ENCODE measurements at regions not wholly inside any gene's neighbourhood (a gene's known extent, or its start where the extent isn't known, plus 50 kb on each side); places are given as distances from the start of the nearest gene placed in this dataset.
"Not testable (repeated sequence)": the region's sequence is repeated elsewhere in the genome, so short reads cannot be mapped to it uniquely, and the experiment has no call there.

DNA sequence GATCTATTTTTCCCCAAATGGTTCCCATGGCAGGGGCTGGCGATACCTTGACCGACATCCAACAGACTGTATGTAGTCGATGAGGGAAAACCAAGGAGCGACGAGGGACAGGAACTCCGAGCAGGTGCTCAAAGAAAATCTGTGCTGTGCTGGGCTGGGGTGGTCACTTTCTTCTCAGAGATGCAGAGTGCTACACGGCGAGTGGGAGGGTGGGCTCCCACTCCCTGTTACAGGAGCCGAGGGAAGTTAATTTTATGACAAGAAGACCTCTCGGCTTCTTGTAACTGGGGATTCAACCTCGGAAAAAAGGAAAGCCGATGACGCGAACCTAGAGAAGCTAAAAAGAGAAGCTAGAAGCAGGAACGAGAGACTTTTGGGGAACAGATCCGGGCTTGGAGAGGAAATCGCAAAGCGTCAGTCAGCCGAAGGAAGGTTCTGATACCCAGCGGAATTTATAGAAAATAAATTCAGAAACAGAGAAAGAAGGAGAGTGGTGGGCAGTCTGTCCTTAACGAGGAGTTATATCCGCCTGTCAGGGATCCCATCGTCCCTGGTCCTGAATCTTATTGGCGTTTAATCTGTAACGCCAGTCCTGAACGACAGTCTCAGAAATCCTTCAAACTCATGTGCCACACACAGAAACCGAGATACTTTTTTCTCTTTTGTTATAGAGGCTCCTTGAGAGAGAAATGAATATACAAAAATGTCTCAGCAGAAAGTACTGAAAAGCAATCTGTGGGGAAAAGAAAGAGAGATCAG, 84.6 kb upstream of the ZNF322 start:
- WGBS, result 2% methylated on average over 27 of the region's 27 CpGs
- Histone ChIP-seq H3K9me3 (no peaks in the 10 kb centered on the region), H3K27ac (replicated peaks in 1 of 4) (no peak overlapping the region), H3K27me3 (peaks cover 0 to 61% (median 17%) of the 10 kb centered on the region in 4 donors), H3K4me1 (peaks cover 0 to 6% (median 0%) of the 10 kb centered on the region in 4 donors), H3K4me3 (no peak overlapping the region), H3K36me3 (no peaks in the 10 kb centered on the region)
- DNase-seq (ENCODE audit: extremely low spot score), result peak; percentile 24
- TF ChIP-seq, protein P1, sequence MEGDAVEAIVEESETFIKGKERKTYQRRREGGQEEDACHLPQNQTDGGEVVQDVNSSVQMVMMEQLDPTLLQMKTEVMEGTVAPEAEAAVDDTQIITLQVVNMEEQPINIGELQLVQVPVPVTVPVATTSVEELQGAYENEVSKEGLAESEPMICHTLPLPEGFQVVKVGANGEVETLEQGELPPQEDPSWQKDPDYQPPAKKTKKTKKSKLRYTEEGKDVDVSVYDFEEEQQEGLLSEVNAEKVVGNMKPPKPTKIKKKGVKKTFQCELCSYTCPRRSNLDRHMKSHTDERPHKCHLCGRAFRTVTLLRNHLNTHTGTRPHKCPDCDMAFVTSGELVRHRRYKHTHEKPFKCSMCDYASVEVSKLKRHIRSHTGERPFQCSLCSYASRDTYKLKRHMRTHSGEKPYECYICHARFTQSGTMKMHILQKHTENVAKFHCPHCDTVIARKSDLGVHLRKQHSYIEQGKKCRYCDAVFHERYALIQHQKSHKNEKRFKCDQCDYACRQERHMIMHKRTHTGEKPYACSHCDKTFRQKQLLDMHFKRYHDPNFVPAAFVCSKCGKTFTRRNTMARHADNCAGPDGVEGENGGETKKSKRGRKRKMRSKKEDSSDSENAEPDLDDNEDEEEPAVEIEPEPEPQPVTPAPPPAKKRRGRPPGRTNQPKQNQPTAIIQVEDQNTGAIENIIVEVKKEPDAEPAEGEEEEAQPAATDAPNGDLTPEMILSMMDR (IDR thresholded peaks at IDR 0.05), result no peak
- TF ChIP-seq POLR2A (IDR thresholded peaks at IDR 0.05; ENCODE audit: low read depth), result no peak
- no peak for TF ChIP-seq POLR2AphosphoS5 (IDR thresholded peaks at IDR 0.05)
- TF ChIP-seq EP300 (IDR thresholded peaks at IDR 0.05), result no peak
- intact Hi-C loops (cut with DNase I), result no loop called here

DNA sequence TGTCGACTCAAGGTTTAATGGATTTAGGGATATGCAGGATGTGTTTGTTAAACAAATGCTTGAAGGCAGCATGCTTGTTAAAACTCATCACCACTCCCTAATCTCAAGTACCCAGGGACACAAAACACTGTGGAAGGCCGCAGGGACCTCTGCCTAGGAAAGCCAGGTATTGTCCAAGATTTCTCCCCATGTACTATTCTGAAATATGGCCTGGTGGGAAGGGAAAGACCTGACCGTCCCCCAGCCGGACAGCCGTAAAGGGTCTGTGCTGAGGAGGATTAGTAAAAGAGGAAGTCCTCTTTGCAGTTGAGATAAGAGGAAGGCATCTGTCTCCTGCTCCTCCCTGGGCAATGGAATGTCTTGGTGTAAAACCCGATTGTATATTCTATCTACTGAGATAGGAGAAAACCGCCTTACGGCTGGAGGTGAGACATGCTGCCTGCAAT, 85.3 kb upstream of the ZNF322 start:
- WGBS, result 13% methylated on average over 8 of the region's 8 CpGs
- H3K9me3 ChIP-seq; H3K4me1 ChIP-seq; H3K36me3 ChIP-seq; H3K27ac ChIP-seq (replicated peaks in 1 of 4); DNase-seq (ENCODE audit: extremely low spot score); H3K4me3 ChIP-seq; intact Hi-C loops (cut with DNase I): not testable (repeated sequence)
- peaks cover 0 to 68% (median 17%) of the 10 kb centered on the region in 4 donors for H3K27me3 ChIP-seq

DNA sequence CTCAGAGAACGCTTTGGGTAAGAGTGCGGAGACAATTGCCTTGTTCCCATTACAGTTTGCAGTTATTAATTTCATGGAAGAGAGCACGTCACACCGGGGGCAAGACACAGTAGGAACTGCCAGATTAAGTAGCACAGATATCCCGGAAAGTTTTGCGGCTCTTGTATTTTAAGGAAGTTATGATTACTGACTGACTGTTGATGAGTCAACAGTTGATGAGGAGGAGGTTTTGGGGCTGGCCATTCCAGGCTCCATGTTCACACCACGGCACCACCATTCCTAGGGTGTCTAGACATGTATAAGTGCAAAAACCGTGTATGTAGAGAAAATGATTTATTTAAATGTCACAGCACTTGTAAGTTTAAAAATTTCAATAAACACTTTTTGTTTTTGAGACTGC, 86.4 kb upstream of the ZNF322 start:
- H3K36me3 ChIP-seq; H3K4me1 ChIP-seq; H3K27ac ChIP-seq (replicated peaks in 1 of 4); H3K4me3 ChIP-seq; DNase-seq (ENCODE audit: extremely low spot score); intact Hi-C loops (cut with DNase I); H3K9me3 ChIP-seq: not testable (repeated sequence)
- WGBS, result 79% methylated on average over 8 of the region's 8 CpGs
- H3K27me3 ChIP-seq, result peaks cover 0 to 71% (median 17%) of the 10 kb centered on the region in 4 donors

DNA sequence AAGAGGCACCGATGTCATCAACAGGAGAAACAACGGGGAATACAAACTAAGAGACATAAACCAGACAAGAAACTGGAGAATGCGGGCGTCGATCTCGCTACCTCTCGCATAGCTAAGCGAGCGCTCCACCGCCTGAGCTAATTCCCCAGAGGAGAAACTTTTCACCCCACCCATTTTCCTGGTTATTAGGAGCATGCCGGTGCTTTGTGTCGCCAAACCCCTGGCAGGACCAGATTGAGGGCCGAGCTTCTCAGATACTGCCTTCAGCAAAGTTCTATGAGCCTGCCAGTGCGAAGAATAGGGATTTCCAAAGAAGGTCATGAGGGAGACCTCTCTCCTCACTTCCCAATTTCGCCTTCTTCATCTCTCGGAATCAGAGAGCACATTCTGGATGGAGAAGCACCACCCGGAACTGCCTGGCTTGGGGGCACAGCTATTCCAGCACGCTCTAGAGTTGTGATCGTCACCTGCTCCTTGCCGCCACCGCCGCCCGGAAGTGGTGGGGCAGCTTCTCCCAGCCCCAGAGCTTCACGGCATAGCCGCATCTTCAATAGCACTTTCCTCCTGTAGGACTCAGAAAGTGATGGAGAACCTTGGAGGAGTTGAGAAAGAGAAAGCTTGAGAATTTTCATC, 89.7 kb upstream of the ZNF322 start:
- H3K4me3 ChIP-seq; H3K36me3 ChIP-seq; H3K4me1 ChIP-seq; intact Hi-C loops (cut with DNase I); H3K9me3 ChIP-seq; H3K27ac ChIP-seq (replicated peaks in 1 of 4): not testable (repeated sequence)
- DNase-seq (ENCODE audit: extremely low spot score), result peak; percentile 12
- WGBS, result no CpG with 5 or more reads among the region's 25 CpGs
- peaks cover 0 to 59% (median 8%) of the 10 kb centered on the region in 4 donors for H3K27me3 ChIP-seq

DNA sequence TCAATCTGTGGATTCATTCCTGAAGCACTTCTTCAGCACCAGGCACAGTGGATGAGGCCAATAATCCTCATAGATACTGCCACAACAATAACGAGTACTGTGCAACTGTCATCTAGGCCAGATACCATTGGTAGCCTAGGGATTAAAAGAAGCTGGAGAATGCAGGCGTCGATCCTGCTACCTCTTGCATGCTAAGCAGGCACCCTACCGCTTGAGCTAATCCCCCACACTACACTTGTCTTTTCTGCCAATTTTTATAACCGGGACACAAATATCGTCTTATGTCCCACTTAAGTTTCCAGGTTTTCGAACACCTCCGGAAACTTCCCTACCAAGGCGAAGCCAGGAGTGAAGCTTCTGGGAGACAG, 90.2 kb upstream of the ZNF322 start:
- H3K27ac ChIP-seq (replicated peaks in 1 of 4); H3K4me1 ChIP-seq; H3K4me3 ChIP-seq; H3K36me3 ChIP-seq; H3K9me3 ChIP-seq; intact Hi-C loops (cut with DNase I): not testable (repeated sequence)
- peak; percentile 39 for DNase-seq (ENCODE audit: extremely low spot score)
- WGBS, result no CpG with 5 or more reads among the region's 9 CpGs
- H3K27me3 ChIP-seq, result peaks cover 0 to 59% (median 9%) of the 10 kb centered on the region in 4 donors

DNA sequence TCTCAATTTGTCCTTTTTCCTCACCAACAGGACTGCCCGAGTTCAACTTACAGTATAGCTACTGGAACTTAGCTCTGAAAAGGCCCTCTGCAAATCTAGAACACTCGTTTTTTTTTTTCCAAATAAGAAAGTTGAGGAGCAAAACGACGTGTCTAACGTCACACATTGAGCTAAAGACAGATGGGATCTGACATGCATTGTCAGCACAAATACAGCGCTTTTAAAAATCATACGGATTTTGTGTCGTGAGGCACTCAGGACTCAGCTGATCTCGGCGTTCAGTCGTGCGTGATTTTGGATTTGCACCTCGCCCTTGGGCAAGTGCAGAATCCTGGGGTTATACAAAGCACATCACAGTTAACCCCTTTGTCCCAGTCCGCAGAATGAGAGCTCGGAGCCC, 94.7 kb upstream of the ZNF322 start:
- Histone ChIP-seq H3K27me3 (peaks cover 0 to 50% (median 6%) of the 10 kb centered on the region in 4 donors), H3K27ac (replicated peaks in 1 of 4) (no peak overlapping the region), H3K4me3 (no peak overlapping the region), H3K9me3 (no peaks in the 10 kb centered on the region), H3K4me1 (no peaks in the 10 kb centered on the region), H3K36me3 (no peaks in the 10 kb centered on the region)
- no peak for DNase-seq (ENCODE audit: extremely low spot score)
- no CpG with 5 or more reads among the region's 15 CpGs for WGBS
- intact Hi-C loops (cut with DNase I), result no loop called here
- TF ChIP-seq POLR2AphosphoS5 (IDR thresholded peaks at IDR 0.05) (no peak), POLR2A (IDR thresholded peaks at IDR 0.05; ENCODE audit: low read depth) (no peak), EP300 (IDR thresholded peaks at IDR 0.05) (no peak)
- TF ChIP-seq, protein P1 (IDR thresholded peaks at IDR 0.05), result no peak

DNA sequence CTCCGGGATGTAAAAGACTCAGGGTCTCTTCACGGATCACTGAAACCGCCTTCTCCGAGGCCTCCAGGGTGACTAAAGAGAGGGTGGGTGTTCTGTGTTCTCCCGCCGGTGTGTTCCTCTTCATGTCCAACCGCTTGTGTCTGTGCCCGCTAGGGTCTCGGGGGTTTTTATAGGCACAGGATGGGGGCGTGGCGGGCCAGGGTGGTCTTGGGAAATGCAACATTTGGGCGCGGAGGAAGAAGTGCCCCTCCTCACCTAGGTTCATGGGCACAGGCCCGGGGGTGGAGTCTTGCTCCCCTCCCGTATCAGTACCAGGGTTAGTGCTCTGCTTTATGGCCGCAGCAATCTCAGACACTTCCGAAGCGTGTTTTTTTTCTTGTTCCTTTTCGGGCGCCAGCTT, 95.3 kb upstream of the ZNF322 start:
- H3K36me3 ChIP-seq; H3K4me3 ChIP-seq; H3K27ac ChIP-seq (replicated peaks in 1 of 4); intact Hi-C loops (cut with DNase I); H3K4me1 ChIP-seq; H3K9me3 ChIP-seq: not testable (repeated sequence)
- no CpG with 5 or more reads among the region's 20 CpGs for WGBS
- H3K27me3 ChIP-seq, result peaks cover 0 to 44% (median 6%) of the 10 kb centered on the region in 4 donors
- peak; percentile 75 for DNase-seq (ENCODE audit: extremely low spot score)

DNA sequence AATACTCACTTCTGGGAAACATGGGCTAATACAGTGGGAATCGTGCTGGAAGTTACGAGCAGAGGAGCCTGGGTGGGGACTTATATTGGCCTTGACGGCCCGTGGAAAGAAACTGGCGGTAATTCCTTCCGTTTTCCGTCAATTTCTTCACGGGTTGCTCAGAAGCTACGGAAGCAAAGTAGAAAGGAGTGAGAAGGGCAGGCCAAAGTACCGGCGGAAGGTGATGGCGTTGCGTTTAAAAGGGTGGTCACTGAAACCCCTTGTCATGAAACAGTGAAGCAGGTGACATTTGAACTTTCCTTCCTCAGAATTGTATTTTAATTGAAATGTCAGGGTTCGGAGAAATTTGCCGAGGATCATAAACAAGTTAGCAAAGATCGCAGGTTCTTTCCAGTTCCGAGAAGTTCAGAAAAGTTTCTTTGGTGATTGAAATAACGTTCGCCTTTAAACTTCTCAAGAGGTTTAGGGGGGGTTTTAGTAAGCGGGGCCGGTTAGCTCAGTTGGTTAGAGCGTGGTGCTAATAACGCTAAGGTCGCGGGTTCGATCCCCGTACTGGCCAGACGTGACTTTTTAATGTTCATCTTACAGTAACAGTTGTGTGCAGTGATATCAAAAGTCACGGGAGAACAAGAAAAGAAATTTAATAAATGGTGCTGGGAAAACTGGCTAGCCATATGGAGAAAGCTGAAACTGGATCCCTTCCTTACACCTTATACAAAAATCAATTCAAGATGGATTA, 96.7 kb upstream of the ZNF322 start:
- DNase-seq (ENCODE audit: extremely low spot score), result peak; percentile 7
- H3K4me1 ChIP-seq; H3K27ac ChIP-seq (replicated peaks in 1 of 4); intact Hi-C loops (cut with DNase I); H3K9me3 ChIP-seq; H3K4me3 ChIP-seq; H3K36me3 ChIP-seq: not testable (repeated sequence)
- peaks cover 0 to 40% (median 6%) of the 10 kb centered on the region in 4 donors for H3K27me3 ChIP-seq
- no CpG with 5 or more reads among the region's 29 CpGs for WGBS

DNA sequence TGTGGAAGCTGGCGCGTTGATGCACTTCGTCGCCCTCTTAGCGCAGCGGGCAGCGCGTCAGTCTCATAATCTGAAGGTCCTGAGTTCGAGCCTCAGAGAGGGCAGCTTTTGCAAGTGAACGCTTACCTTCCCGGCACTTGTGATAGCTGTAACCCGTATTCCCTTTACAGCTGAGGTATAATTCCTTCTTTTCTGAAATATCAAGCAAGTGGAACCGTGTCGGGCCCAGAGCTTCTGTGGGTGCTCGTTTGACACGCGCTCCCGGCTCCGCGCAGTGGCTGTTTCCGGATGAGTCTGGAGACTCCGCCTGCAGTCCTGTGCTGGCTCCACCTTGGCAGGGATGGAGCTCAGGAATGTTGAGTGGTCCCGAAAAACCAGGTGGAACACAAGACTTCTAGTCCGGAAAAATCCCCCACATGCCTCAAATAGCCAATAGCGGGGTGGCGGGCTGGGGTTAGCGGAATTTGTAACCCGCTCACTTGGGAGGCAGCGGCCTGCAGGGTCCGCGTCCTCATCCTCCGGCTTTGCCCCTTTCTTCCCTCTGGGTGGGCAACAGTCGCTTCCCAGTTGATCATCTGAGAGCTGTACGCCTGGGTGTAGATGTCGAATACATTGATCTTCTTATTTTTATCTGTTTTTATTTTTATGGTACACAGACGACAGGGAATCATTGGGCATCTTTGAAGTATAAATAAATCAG, 106.8 kb upstream of the ZNF322 start:
- H3K27me3 ChIP-seq; H3K27ac ChIP-seq (replicated peaks in 1 of 4); H3K36me3 ChIP-seq; intact Hi-C loops (cut with DNase I); H3K4me1 ChIP-seq; H3K4me3 ChIP-seq; H3K9me3 ChIP-seq; DNase-seq (ENCODE audit: extremely low spot score): not testable (repeated sequence)
- no CpG with 5 or more reads among the region's 36 CpGs for WGBS
